Loucy (cell line): ENCODE measurements at regions not wholly inside any gene's neighbourhood (a gene's known extent, or its start where the extent isn't known, plus 50 kb on each side); places are given as distances from the start of the nearest gene placed in this dataset.
A peak's percentile ranks its signal among the peaks of the same experiment; 100 is the strongest.

Experiments used
- H2AFZ ChIP-seq: fragments of 200-600 bp; sonication (generic); 2 replicates; pipeline ENCODE4 v1.6.0; 2016; ENCODE audit warnings: antibody characterized with exemption, mild to moderate bottlenecking, low read length, moderate library complexity
- H3F3A ChIP-seq: fragments of 200-600 bp; 2 replicates; pipeline ENCODE4 v1.6.0; 2016; ENCODE audit warnings: antibody characterized with exemption, low read depth, mild to moderate bottlenecking
- H3K27me3 ChIP-seq: fragments of 200-600 bp; sonication (generic); 2 replicates; pipeline ENCODE4 v1.6.1; 2014; ENCODE audit warnings: low read length, mild to moderate bottlenecking; ENCODE audit not compliant: insufficient read depth, poor library complexity, severe bottlenecking
- H3K36me3 ChIP-seq: fragments of 200-600 bp; sonication (generic); 2 replicates; pipeline ENCODE4 v1.6.1; 2016; ENCODE audit warnings: low read length; ENCODE audit not compliant: insufficient read depth
- H3K4me1 ChIP-seq: fragments of 200-600 bp; sonication (generic); 2 replicates; pipeline ENCODE4 v1.5.1; 2014; ENCODE audit warnings: low read length, mild to moderate bottlenecking; ENCODE audit not compliant: insufficient read depth, poor library complexity, severe bottlenecking
- H3K4me2 ChIP-seq: fragments of 200-600 bp; sonication (generic); 2 replicates; pipeline ENCODE4 v1.6.0; 2014; ENCODE audit warnings: antibody characterized with exemption, low read length, low read depth, mild to moderate bottlenecking; ENCODE audit not compliant: poor library complexity, severe bottlenecking
- H3K4me3 ChIP-seq: fragments of 200-600 bp; sonication (generic); 2 replicates; pipeline ENCODE4 v1.5.1; 2014; ENCODE audit warnings: low read length, mild to moderate bottlenecking, mixed read lengths; ENCODE audit not compliant: poor library complexity, severe bottlenecking
- H3K79me2 ChIP-seq: fragments of 200-600 bp; sonication (generic); 2 replicates; pipeline ENCODE4 v1.6.1; 2014; ENCODE audit warnings: low read length; ENCODE audit not compliant: insufficient read depth
- H3K9ac ChIP-seq: fragments of 200-600 bp; sonication (generic); 2 replicates; pipeline ENCODE4 v1.6.0; 2014; ENCODE audit warnings: mild to moderate bottlenecking, low read depth, low read length, moderate library complexity; ENCODE audit not compliant: poor library complexity, severe bottlenecking
- H3K9me2 ChIP-seq: fragments of 200-600 bp; sonication (generic); replicated peaks from 2 replicates; pipeline ENCODE4 v1.6.1; 2016; ENCODE audit warnings: low read depth, low read length, mixed read lengths
- H3K9me3 ChIP-seq: fragments of 200-600 bp; sonication (generic); 2 replicates; pipeline ENCODE4 v1.6.1; 2014; ENCODE audit warnings: mild to moderate bottlenecking, antibody characterized with exemption, low read length, low read depth; ENCODE audit not compliant: insufficient read depth
- H4K20me1 ChIP-seq: fragments of 200-600 bp; sonication (generic); 2 replicates; pipeline ENCODE4 v1.6.0; 2014; ENCODE audit warnings: antibody characterized with exemption, low read length, mild to moderate bottlenecking; ENCODE audit not compliant: insufficient read depth, poor library complexity, severe bottlenecking
- CTCF ChIP-seq: fragments of 200-600 bp; sonication (generic); conservative IDR thresholded peaks from 2 replicates; pipeline ENCODE4 v1.5.1; 2014; ENCODE audit warnings: mild to moderate bottlenecking, antibody characterized with exemption, low read length
- EZH2phosphoT487 ChIP-seq: fragments of 200-600 bp; IDR thresholded peaks from 2 replicates; pipeline ENCODE4 v1.6.1; 2018; ENCODE audit warnings: antibody characterized with exemption, mild to moderate bottlenecking, moderate library complexity, borderline replicate concordance

- H3K9me2 ChIP-seq, result no peaks in the 10 kb centered on the region
- H3K27me3 ChIP-seq, result no peaks in the 10 kb centered on the region
- H4K20me1 ChIP-seq, result no peaks in the 10 kb centered on the region
- no peaks in the 10 kb centered on the region for H3K36me3 ChIP-seq
- TF ChIP-seq CTCF (no peak), EZH2phosphoT487 (no peak)
- peak overlapping the region; percentile 84 for H3K4me3 ChIP-seq
- H3K4me2 ChIP-seq, result peak overlapping the region; percentile 80
- no peaks in the 10 kb centered on the region for H3F3A ChIP-seq
- peak overlapping the region; percentile 61 for H3K9ac ChIP-seq
- H2AFZ ChIP-seq, result peak overlapping the region; percentile 89
- H3K79me2 ChIP-seq, result no peaks in the 10 kb centered on the region
- peaks cover 29% of the 10 kb centered on the region for H3K4me1 ChIP-seq
- no peaks in the 10 kb centered on the region for H3K9me3 ChIP-seq
Measured at GRCh38 chr7:131105799-131106680, 221.6 kb upstream of the MKLN1 start.

DNA sequence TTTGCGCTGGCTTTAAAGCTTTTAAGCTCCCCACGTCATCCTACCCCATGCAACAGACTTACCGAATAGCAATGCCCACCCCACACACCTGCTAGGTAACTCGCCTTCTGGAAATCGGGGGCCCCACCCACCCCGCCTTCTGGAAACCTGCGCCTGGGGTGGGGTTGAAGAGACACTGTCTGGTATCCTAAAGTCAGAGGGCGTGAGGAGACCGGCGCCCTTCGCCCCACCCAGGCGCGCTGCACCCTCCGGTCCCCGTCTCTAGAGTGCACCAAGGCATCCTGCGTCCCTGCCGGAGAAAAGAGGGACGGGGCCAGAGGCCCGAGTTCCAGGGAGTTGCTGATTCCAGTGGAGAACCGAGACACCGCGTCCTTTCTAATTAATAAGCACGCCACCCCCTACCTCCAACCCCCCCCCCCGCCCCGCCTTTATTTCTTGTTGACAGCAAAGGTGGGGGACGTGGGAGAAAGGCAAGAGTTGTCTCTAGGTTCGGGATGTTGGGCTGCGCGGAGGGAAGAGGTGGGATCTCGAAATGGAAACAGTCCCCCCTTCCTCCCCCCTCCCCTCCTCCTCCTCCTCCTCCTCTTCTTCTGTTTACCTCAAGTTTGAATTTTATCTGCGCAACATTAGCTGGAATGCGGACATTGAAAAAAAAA lies 220.9 kb upstream of the MKLN1 start:
- Histone ChIP-seq H3K4me1 (peaks cover 32% of the 10 kb centered on the region), H3K4me2 (peak overlapping the region; percentile 80), H3F3A (no peaks in the 10 kb centered on the region), H3K36me3 (no peaks in the 10 kb centered on the region), H4K20me1 (no peaks in the 10 kb centered on the region), H3K27me3 (no peaks in the 10 kb centered on the region), H3K79me2 (no peaks in the 10 kb centered on the region), H3K9ac (peak overlapping the region; percentile 61), H3K4me3 (peak overlapping the region; percentile 84), H3K9me2 (no peaks in the 10 kb centered on the region), H2AFZ (peak overlapping the region; percentile 95), H3K9me3 (no peaks in the 10 kb centered on the region)
- TF ChIP-seq EZH2phosphoT487 (no peak), CTCF (no peak)

DNA sequence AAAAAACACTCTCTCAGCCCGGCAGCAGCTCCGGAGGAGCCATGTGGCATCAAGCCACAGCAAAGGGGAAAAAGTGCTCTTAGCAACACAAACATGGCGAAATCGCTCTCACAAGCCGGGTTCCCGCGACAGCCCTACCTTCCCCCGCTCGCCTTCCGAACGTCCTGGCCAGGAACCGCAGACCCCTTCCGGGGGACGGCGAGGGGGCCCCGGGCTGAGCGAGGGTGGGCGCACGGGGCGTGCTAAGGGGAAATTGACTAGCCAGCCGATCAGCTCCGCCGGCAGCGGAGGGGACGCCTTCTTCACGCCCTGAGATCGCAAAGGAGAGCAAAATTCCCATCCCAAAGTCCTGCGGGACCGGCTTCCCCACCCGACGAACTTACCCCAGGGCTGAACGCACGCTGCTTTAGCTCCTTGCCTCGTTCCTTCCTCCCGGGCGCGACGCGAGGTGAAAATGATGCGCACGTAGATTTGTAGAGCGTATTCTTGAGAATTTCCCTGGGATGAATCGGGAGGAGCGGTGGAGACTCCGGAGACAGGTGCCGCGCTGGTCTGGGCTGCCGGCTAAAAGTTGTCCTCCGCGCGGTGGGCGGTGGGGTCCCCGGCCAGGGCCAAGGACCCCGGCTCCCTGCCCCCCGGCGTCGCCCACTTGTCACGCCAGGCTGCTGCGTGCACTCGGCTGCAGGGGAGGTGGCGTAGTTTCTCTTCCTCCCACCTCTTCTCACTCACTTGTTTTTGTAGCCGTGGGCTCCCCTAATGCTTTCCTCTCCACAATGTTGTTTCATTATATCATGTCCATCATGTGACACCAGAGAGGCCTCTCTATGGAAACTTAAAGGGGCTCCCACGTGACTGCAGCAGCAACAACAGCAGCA lies 220.1 kb upstream of the MKLN1 start:
- no peaks in the 10 kb centered on the region for H3K36me3 ChIP-seq
- H4K20me1 ChIP-seq, result no peaks in the 10 kb centered on the region
- H3K4me3 ChIP-seq, result peak overlapping the region; percentile 84
- H2AFZ ChIP-seq, result peak overlapping the region; percentile 95
- H3K9me2 ChIP-seq, result no peaks in the 10 kb centered on the region
- peaks cover 35% of the 10 kb centered on the region for H3K4me1 ChIP-seq
- H3K4me2 ChIP-seq, result peak overlapping the region; percentile 80
- H3K9ac ChIP-seq, result peak overlapping the region; percentile 61
- no peaks in the 10 kb centered on the region for H3K79me2 ChIP-seq
- H3F3A ChIP-seq, result no peaks in the 10 kb centered on the region
- H3K9me3 ChIP-seq, result no peaks in the 10 kb centered on the region
- H3K27me3 ChIP-seq, result no peaks in the 10 kb centered on the region
- no peak; the same call in 1 of the 2 replicates for TF ChIP-seq CTCF
- TF ChIP-seq EZH2phosphoT487, result no peak
